H1 (cell line): ENCODE measurements at regions not wholly inside any gene's neighbourhood (a gene's known extent, or its start where the extent isn't known, plus 50 kb on each side); places are given as distances from the start of the nearest gene placed in this dataset.

ENCODE experiments used
- JUND ChIP-seq: IDR thresholded peaks from 2 replicates; pipeline ENCODE4 v1.6.1; 2011; ENCODE audit warnings: mild to moderate bottlenecking, improper control_type of control experiment, low read length
- RFX5 ChIP-seq: IDR thresholded peaks from 2 replicates; pipeline ENCODE4 v1.6.1; 2011; ENCODE audit warnings: low read depth, low read length, improper control_type of control experiment, borderline replicate concordance
- RXRA ChIP-seq: IDR thresholded peaks from 2 replicates; pipeline ENCODE4 v1.6.1; 2011; ENCODE audit warnings: low read depth, mild to moderate bottlenecking, low read length, moderate library complexity; ENCODE audit not compliant: insufficient read depth
- SIRT6 ChIP-seq: IDR thresholded peaks from one replicate; pipeline ENCODE4 v1.7.1; 2012; ENCODE audit warnings: low read length, inconsistent platforms
- SP1 ChIP-seq: IDR thresholded peaks from 2 replicates; pipeline ENCODE4 v1.6.1; 2011; ENCODE audit warnings: low read depth, low read length
- SRF ChIP-seq: IDR thresholded peaks from 2 replicates; pipeline ENCODE4 v1.6.1; 2011; ENCODE audit warnings: mild to moderate bottlenecking, low read depth, low read length, moderate library complexity
- TAF7 ChIP-seq: optimal IDR thresholded peaks from 2 replicates; pipeline ENCODE3; 2011; ENCODE audit warnings: low read depth, mild to moderate bottlenecking, inconsistent platforms, low read length, moderate library complexity, borderline replicate concordance
- ZNF274 ChIP-seq: IDR thresholded peaks from 2 replicates; pipeline ENCODE4 v1.7.0; 2012; ENCODE audit warnings: low read length, borderline replicate concordance; ENCODE audit errors: extremely low read depth
- TF ChIP-seq, protein P1 (sequence below): fragments of 300-600 bp; sonication (generic); IDR thresholded peaks from 2 replicates; pipeline ENCODE4 v1.7.1; 2012; ENCODE audit warnings: low read length, moderate library complexity, mild to moderate bottlenecking, inconsistent platforms; ENCODE audit not compliant: insufficient replicate concordance
- TF ChIP-seq, protein P2 (sequence below): IDR thresholded peaks from 2 replicates; pipeline ENCODE4 v1.6.1; 2012; ENCODE audit warnings: inconsistent platforms
- TF ChIP-seq, protein P3 (sequence below): IDR thresholded peaks from 2 replicates; pipeline ENCODE4 v1.6.1; 2012; ENCODE audit warnings: low read length, inconsistent platforms

DNA sequence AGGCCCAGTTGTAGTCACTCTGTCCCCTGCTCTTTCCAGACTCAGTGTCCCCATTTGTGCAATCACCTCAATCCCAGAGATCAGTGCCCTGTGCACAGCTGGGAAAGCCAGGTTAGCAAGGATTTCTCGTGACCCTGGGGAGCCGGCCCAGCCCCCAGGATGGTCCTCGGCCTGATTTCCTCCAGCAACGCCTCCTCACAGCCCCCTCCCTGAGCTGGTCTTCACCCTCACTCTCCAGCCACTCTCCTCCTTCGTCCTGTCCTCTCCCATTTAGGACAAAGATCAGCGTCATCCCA, 194.8 kb upstream of the C14orf180 start (continued):
- TF ChIP-seq, protein P1, sequence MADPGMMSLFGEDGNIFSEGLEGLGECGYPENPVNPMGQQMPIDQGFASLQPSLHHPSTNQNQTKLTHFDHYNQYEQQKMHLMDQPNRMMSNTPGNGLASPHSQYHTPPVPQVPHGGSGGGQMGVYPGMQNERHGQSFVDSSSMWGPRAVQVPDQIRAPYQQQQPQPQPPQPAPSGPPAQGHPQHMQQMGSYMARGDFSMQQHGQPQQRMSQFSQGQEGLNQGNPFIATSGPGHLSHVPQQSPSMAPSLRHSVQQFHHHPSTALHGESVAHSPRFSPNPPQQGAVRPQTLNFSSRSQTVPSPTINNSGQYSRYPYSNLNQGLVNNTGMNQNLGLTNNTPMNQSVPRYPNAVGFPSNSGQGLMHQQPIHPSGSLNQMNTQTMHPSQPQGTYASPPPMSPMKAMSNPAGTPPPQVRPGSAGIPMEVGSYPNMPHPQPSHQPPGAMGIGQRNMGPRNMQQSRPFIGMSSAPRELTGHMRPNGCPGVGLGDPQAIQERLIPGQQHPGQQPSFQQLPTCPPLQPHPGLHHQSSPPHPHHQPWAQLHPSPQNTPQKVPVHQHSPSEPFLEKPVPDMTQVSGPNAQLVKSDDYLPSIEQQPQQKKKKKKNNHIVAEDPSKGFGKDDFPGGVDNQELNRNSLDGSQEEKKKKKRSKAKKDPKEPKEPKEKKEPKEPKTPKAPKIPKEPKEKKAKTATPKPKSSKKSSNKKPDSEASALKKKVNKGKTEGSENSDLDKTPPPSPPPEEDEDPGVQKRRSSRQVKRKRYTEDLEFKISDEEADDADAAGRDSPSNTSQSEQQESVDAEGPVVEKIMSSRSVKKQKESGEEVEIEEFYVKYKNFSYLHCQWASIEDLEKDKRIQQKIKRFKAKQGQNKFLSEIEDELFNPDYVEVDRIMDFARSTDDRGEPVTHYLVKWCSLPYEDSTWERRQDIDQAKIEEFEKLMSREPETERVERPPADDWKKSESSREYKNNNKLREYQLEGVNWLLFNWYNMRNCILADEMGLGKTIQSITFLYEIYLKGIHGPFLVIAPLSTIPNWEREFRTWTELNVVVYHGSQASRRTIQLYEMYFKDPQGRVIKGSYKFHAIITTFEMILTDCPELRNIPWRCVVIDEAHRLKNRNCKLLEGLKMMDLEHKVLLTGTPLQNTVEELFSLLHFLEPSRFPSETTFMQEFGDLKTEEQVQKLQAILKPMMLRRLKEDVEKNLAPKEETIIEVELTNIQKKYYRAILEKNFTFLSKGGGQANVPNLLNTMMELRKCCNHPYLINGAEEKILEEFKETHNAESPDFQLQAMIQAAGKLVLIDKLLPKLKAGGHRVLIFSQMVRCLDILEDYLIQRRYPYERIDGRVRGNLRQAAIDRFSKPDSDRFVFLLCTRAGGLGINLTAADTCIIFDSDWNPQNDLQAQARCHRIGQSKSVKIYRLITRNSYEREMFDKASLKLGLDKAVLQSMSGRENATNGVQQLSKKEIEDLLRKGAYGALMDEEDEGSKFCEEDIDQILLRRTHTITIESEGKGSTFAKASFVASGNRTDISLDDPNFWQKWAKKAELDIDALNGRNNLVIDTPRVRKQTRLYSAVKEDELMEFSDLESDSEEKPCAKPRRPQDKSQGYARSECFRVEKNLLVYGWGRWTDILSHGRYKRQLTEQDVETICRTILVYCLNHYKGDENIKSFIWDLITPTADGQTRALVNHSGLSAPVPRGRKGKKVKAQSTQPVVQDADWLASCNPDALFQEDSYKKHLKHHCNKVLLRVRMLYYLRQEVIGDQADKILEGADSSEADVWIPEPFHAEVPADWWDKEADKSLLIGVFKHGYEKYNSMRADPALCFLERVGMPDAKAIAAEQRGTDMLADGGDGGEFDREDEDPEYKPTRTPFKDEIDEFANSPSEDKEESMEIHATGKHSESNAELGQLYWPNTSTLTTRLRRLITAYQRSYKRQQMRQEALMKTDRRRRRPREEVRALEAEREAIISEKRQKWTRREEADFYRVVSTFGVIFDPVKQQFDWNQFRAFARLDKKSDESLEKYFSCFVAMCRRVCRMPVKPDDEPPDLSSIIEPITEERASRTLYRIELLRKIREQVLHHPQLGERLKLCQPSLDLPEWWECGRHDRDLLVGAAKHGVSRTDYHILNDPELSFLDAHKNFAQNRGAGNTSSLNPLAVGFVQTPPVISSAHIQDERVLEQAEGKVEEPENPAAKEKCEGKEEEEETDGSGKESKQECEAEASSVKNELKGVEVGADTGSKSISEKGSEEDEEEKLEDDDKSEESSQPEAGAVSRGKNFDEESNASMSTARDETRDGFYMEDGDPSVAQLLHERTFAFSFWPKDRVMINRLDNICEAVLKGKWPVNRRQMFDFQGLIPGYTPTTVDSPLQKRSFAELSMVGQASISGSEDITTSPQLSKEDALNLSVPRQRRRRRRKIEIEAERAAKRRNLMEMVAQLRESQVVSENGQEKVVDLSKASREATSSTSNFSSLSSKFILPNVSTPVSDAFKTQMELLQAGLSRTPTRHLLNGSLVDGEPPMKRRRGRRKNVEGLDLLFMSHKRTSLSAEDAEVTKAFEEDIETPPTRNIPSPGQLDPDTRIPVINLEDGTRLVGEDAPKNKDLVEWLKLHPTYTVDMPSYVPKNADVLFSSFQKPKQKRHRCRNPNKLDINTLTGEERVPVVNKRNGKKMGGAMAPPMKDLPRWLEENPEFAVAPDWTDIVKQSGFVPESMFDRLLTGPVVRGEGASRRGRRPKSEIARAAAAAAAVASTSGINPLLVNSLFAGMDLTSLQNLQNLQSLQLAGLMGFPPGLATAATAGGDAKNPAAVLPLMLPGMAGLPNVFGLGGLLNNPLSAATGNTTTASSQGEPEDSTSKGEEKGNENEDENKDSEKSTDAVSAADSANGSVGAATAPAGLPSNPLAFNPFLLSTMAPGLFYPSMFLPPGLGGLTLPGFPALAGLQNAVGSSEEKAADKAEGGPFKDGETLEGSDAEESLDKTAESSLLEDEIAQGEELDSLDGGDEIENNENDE, result no peak
- TF ChIP-seq SRF (no peak), JUND (no peak), SIRT6 (no peak), TAF7 (no peak), ZNF274 (no peak), RFX5 (no peak), SP1 (no peak), RXRA (no peak)
- TF ChIP-seq, protein P2, sequence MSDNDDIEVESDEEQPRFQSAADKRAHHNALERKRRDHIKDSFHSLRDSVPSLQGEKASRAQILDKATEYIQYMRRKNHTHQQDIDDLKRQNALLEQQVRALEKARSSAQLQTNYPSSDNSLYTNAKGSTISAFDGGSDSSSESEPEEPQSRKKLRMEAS, result no peak
- TF ChIP-seq, protein P3, sequence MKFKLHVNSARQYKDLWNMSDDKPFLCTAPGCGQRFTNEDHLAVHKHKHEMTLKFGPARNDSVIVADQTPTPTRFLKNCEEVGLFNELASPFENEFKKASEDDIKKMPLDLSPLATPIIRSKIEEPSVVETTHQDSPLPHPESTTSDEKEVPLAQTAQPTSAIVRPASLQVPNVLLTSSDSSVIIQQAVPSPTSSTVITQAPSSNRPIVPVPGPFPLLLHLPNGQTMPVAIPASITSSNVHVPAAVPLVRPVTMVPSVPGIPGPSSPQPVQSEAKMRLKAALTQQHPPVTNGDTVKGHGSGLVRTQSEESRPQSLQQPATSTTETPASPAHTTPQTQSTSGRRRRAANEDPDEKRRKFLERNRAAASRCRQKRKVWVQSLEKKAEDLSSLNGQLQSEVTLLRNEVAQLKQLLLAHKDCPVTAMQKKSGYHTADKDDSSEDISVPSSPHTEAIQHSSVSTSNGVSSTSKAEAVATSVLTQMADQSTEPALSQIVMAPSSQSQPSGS, result no peak
